SK-MEL-5 (cell line): ENCODE measurements at regions not wholly inside any gene's neighbourhood (a gene's known extent, or its start where the extent isn't known, plus 50 kb on each side); places are given as distances from the start of the nearest gene placed in this dataset.

Source experiments
- DNase-seq: peaks from one replicate; pipeline ENCODE4 v3.0.0-alpha.2; 2016; ENCODE audit warnings: low read depth, low spot score
- in situ Hi-C: cut with HindIII; loops from 2 replicates; pipeline ENCODE4 v1.10.0; 2016; ENCODE audit warnings: low sequenced_read_pairs, high pct_unique_total_duplicates, low pct_unique_long_range_greater_than_20kb

GRCh38 chr6:195861-196360 is 96.4 kb upstream of the DUSP22 start:
- peak; percentile 54 for DNase-seq
- in situ Hi-C loops = no loop called here

GRCh38 chr6:196543-196942 is 95.7 kb upstream of the DUSP22 start:
- DNase-seq = no peak
- in situ Hi-C loops = no loop called here

GRCh38 chr6:203661-204060 is 88.6 kb upstream of the DUSP22 start:
- DNase-seq = no peak
- in situ Hi-C loops = no loop called here

GRCh38 chr6:206264-206663 is 86.0 kb upstream of the DUSP22 start:
- no peak for DNase-seq
- in situ Hi-C loops = no loop called here

- in situ Hi-C loops = no loop called here
- no peak for DNase-seq
Measured at GRCh38 chr6:208364-208763, 83.9 kb upstream of the DUSP22 start.

GRCh38 chr6:208938-209337 is 83.3 kb upstream of the DUSP22 start:
- no peak for DNase-seq
- in situ Hi-C loops = no loop called here

GRCh38 chr6:209432-210103 is 82.7 kb upstream of the DUSP22 start:
- no peak for DNase-seq
- in situ Hi-C loops = no loop called here

GRCh38 chr6:210104-210456 is 82.2 kb upstream of the DUSP22 start:
- in situ Hi-C loops = no loop called here

GRCh38 chr6:210778-211374 is 81.4 kb upstream of the DUSP22 start:
- in situ Hi-C loops = no loop called here

More at GRCh38 chr6:210104-210456, 82.2 kb upstream of the DUSP22 start:
- no peak for DNase-seq

GRCh38 chr6:211871-212497 is 80.3 kb upstream of the DUSP22 start:
- DNase-seq = no peak
- in situ Hi-C loops = no loop called here

More at GRCh38 chr6:210778-211374, 81.4 kb upstream of the DUSP22 start:
- no peak for DNase-seq

GRCh38 chr6:213284-213683 is 79.0 kb upstream of the DUSP22 start:
- in situ Hi-C loops = no loop called here

GRCh38 chr6:214428-214827 is 77.9 kb upstream of the DUSP22 start:
- no peak for DNase-seq
- in situ Hi-C loops = no loop called here

More at GRCh38 chr6:213284-213683, 79.0 kb upstream of the DUSP22 start:
- no peak for DNase-seq

- in situ Hi-C loops = no loop called here
- DNase-seq = no peak
Measured at GRCh38 chr6:215335-216034, 76.8 kb upstream of the DUSP22 start.

GRCh38 chr6:217048-217659 is 75.1 kb upstream of the DUSP22 start:
- DNase-seq = peak; percentile 76
- in situ Hi-C loops = no loop called here

- in situ Hi-C loops = no loop called here
- DNase-seq = no peak
Measured at GRCh38 chr6:218153-219018, 73.9 kb upstream of the DUSP22 start.

GRCh38 chr6:219019-219570 is 73.2 kb upstream of the DUSP22 start:
- in situ Hi-C loops = no loop called here
- DNase-seq = no peak

GRCh38 chr6:219641-220198 is 72.6 kb upstream of the DUSP22 start:
- in situ Hi-C loops = no loop called here
- no peak for DNase-seq
